HEK293T (cell line): ENCODE measurements at regions not wholly inside any gene's neighbourhood (a gene's known extent, or its start where the extent isn't known, plus 50 kb on each side); places are given as distances from the start of the nearest gene placed in this dataset.

Experiments
- CTCF ChIA-PET: fragments of 350-600 bp; formaldehyde crosslinking; extraction: SDS; loops from one replicate; lab custom pipeline; 2021; ENCODE audit warnings: antibody characterized with exemption, inconsistent platforms; lab: Yijun Ruan, JAX
- POLR2A ChIA-PET: fragments of 350-600 bp; formaldehyde crosslinking; extraction: SDS; loops from one replicate; lab custom pipeline; 2020; ENCODE audit warnings: antibody characterized with exemption, inconsistent platforms; lab: Yijun Ruan, JAX
- DNase-seq: peaks from one replicate; pipeline ENCODE4 v3.0.0; 2012; ENCODE audit warnings: mixed read lengths; ENCODE audit errors: extremely low spot score
- ARNT ChIP-seq: fragments of 450-650 bp; IDR thresholded peaks from 2 replicates; pipeline ENCODE4 v1.6.1; 2017; ENCODE audit warnings: mild to moderate bottlenecking
- BHLHE40 ChIP-seq: fragments of 450-650 bp; IDR thresholded peaks from 2 replicates; pipeline ENCODE4 v1.6.1; 2016; ENCODE audit warnings: mild to moderate bottlenecking, moderate library complexity, borderline replicate concordance
- CTBP1 ChIP-seq: fragments of 450-650 bp; IDR thresholded peaks from 2 replicates; pipeline ENCODE4 v1.6.1; 2016; ENCODE audit warnings: borderline replicate concordance
- ELF4 ChIP-seq: fragments of 450-650 bp; IDR thresholded peaks from 2 replicates; pipeline ENCODE4 v1.6.1; 2017; ENCODE audit warnings: antibody characterized with exemption
- FOXA1 ChIP-seq: fragments of 450-650 bp; IDR thresholded peaks from 2 replicates; pipeline ENCODE4 v1.6.1; 2016; ENCODE audit warnings: mild to moderate bottlenecking
- FOXK2 ChIP-seq: fragments of 450-650 bp; IDR thresholded peaks from 2 replicates; pipeline ENCODE4 v1.6.1; 2016; ENCODE audit warnings: mild to moderate bottlenecking
- FOXM1 ChIP-seq: fragments of 450-650 bp; IDR thresholded peaks from 2 replicates; pipeline ENCODE4 v1.6.1; 2017; ENCODE audit warnings: mild to moderate bottlenecking, borderline replicate concordance
- HDGF ChIP-seq: fragments of 450-650 bp; IDR thresholded peaks from 2 replicates; pipeline ENCODE4 v1.6.1; 2017; ENCODE audit warnings: antibody characterized with exemption, borderline replicate concordance
- L3MBTL2 ChIP-seq: fragments of 450-650 bp; conservative IDR thresholded peaks from 2 replicates; pipeline ENCODE4 v1.6.1; 2016; ENCODE audit warnings: mild to moderate bottlenecking
- LEF1 ChIP-seq: fragments of 450-650 bp; IDR thresholded peaks from 2 replicates; pipeline ENCODE4 v1.6.1; 2017; ENCODE audit warnings: mild to moderate bottlenecking, borderline replicate concordance
- NFRKB ChIP-seq: fragments of 450-650 bp; IDR thresholded peaks from 2 replicates; pipeline ENCODE4 v1.6.1; 2016; ENCODE audit warnings: mild to moderate bottlenecking, moderate library complexity
- SP1 ChIP-seq: fragments of 450-650 bp; IDR thresholded peaks from 2 replicates; pipeline ENCODE4 v1.6.1; 2017
- SUZ12 ChIP-seq: fragments of 450-650 bp; IDR thresholded peaks from 2 replicates; pipeline ENCODE4 v1.6.1; 2016; ENCODE audit warnings: mild to moderate bottlenecking
- TARDBP ChIP-seq: fragments of 450-650 bp; IDR thresholded peaks from 2 replicates; pipeline ENCODE4 v1.6.1; 2016
- ZNF384 ChIP-seq: fragments of 450-650 bp; IDR thresholded peaks from 2 replicates; pipeline ENCODE4 v1.6.1; 2016
- TF ChIP-seq, protein P1 (sequence below): fragments of 450-650 bp; IDR thresholded peaks from 2 replicates; pipeline ENCODE4 v1.6.1; 2016

DNA sequence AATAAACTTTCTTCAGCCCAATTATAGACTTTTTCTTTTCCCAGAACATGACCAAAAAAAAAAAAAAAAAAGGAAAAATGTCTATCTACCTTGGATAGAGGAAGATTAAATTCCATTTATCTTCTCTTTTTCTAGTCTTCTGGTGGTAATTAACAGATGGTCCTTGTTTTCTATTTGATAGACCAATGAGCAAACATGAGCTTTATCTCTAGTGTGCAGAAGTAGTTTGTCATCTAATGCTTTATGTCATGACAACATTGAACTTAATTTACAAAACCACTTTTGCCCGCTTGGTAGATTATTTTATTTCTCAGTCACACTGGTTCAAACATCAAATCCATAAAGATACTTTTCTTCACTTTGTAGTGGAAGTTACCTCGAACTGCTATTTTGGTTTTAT lies 69.5 kb upstream of the ELL2 start:
- DNase-seq = no peak
- no peak for TF ChIP-seq TARDBP
- TF ChIP-seq ZNF384 = no peak
- TF ChIP-seq FOXA1 = no peak
- TF ChIP-seq ARNT = no peak
- no peak for TF ChIP-seq CTBP1
- no peak for TF ChIP-seq SP1
- TF ChIP-seq FOXM1 = no peak
- TF ChIP-seq NFRKB = no peak
- no peak for TF ChIP-seq FOXK2
- TF ChIP-seq BHLHE40 = no peak
- TF ChIP-seq ELF4 = no peak
- POLR2A ChIA-PET = no interaction called here
- CTCF ChIA-PET = no interaction called here

DNA sequence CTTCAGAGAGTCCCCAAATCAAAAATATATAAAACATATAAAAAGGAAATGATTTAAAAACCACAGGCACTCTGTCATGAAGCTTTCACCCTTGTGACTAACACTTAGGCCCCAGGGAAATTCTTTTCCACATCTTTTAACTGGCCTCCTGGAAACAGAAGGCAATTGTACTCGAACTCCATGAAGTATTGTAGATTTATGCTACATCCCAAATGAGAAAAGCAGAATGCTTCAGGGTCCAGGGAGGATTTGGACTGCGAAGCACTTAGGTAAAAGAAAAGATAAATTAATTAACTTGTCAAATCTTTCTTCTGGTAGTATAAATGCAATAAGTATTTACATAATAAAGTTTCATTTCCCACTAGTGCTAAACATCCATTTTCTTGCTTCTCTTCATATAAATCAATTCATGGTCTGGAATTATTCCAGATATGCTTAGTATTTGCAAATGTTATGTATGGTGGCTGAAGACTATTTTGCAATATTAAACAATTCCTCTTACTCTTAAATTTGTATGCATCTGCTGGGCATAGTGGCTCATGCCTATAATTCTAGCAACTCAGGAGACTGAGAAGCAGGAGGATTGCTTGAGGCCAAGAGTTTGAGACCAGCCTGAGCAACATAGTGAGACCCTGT lies 64.9 kb upstream of the ELL2 start:
- ChIA-PET CTCF (no interaction called here), POLR2A (no interaction called here)
- no peak for DNase-seq
- no peak for TF ChIP-seq ARNT

DNA sequence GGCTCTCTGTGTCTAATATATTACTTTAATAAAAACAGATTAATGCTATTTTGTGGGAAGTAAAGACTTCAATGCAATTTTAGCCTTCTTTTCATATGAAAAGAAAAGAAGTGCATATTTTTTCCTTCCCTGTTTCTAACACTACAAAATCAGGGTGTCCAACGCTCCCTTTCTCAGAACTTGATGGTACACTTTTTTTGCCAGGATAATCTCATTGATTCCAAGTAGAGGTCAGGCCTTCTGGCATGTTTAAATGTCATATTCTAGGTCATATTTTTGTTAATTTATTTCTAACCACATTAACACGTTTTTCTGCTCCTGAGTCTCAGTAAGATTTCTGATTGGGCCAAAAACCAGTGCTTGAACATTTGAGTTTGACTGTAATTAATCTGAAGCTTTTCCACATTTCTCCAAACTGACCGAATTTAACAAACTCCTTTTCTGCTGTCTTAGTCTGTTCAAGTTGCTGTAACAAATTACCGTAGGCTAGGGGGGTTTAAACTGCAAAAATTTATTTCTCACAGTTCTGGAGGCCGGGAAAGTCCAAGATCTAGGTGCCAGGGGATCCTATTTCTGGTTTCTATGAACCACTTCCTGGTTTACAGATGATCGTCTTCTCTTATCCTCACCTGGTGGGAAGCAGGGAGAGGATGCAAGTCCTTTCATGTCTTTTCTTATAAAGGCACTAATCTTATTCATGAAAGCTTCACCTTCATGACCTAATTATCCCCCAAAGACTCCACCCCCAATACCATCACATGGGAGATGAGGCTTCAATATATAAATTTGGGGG lies 63.2 kb upstream of the ELL2 start:
- DNase-seq = no peak
- TF ChIP-seq TARDBP = no peak
- no peak for TF ChIP-seq LEF1
- no peak for TF ChIP-seq FOXM1
- no peak for TF ChIP-seq CTBP1
- TF ChIP-seq SUZ12 = no peak
- TF ChIP-seq, protein P1, sequence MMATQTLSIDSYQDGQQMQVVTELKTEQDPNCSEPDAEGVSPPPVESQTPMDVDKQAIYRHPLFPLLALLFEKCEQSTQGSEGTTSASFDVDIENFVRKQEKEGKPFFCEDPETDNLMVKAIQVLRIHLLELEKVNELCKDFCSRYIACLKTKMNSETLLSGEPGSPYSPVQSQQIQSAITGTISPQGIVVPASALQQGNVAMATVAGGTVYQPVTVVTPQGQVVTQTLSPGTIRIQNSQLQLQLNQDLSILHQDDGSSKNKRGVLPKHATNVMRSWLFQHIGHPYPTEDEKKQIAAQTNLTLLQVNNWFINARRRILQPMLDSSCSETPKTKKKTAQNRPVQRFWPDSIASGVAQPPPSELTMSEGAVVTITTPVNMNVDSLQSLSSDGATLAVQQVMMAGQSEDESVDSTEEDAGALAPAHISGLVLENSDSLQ = no peak
- TF ChIP-seq ELF4 = no peak
- TF ChIP-seq NFRKB = no peak
- TF ChIP-seq FOXA1 = no peak
- no peak for TF ChIP-seq ZNF384
- ChIA-PET CTCF (no interaction called here), POLR2A (interaction anchor here (1.1 kb wide), 1 partner anchor 11 kb away, joined by 3 read pairs; no protein-coding TSS in a partner anchor)

DNA sequence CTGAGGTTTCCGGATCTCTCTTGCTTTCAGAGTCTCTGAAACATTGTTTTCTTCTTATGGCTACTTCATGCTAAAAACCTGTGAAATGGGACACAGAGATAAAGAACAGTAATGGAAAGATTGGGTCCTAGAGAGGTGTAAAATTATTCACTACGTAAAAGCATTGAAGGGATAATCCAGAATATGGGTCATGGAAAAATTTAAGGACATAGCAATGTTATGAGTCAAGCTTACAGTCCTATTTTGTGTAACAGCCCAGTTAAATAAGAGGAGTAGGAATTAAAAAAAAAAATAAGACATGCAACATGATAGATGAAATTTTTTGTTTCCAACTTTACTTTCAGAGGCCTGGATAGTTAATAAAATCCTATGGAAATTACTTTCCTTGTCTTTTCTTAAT lies 61.9 kb upstream of the ELL2 start:
- CTCF ChIA-PET = no interaction called here
- TF ChIP-seq ELF4 = no peak
- no peak for TF ChIP-seq FOXK2
- no peak for TF ChIP-seq LEF1
- no peak for TF ChIP-seq CTBP1
- TF ChIP-seq HDGF = no peak
- TF ChIP-seq BHLHE40 = no peak
- no peak for TF ChIP-seq TARDBP
- no peak for TF ChIP-seq NFRKB
- TF ChIP-seq SUZ12 = no peak
- no peak for TF ChIP-seq FOXM1
- TF ChIP-seq, protein P1 = no peak
- TF ChIP-seq ZNF384 = no peak
- TF ChIP-seq ARNT = no peak
- TF ChIP-seq FOXA1 = no peak
- no peak for TF ChIP-seq SP1
- TF ChIP-seq L3MBTL2 = no peak
- DNase-seq = no peak
- POLR2A ChIA-PET = no interaction called here

DNA sequence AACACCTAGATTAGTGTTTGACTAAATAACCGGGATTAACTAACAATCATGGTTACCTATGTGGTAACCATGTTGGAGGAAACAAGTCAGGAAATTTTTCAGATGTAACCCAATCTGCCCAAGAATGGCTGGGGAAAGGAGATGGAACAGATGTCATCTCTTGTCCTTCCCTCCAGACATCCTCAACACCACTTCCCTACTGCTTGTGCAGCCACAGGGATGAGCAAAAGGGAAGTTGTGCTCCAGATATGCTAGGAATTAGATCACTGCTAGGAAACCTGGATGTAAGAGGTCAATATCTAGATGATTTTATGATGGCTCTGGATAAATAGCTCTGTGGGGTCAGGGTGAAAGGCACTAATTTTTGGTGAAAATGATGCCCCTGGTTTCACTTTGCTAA lies 61.3 kb upstream of the ELL2 start:
- TF ChIP-seq ELF4 (no peak), NFRKB (no peak), TARDBP (no peak), FOXK2 (no peak)
- DNase-seq = no peak
- ChIA-PET POLR2A (no interaction called here), CTCF (no interaction called here)

DNA sequence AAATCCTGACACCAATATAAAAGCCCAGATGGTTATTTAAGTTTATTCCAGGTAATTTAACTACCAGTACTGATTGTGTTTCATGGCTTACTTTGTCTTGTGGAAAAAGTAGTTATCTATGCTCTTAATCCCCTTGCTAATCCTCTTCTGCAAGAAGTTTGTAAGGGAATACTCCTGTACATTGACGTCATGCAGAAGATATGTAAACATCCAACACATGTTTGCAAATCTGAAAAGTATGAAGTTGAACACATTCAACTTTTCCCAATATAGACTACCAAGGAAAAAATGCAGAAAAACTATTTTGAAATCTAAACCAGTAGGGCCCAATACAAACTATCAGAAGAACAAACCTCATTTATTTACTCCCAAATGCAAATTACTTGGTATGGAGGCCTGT lies 56.3 kb upstream of the ELL2 start:
- POLR2A ChIA-PET = no interaction called here

More for the DNA sequence above, 56.3 kb upstream of the ELL2 start:
- no peak for TF ChIP-seq NFRKB
- no peak for TF ChIP-seq FOXK2
- no peak for TF ChIP-seq ZNF384
- no peak for TF ChIP-seq SP1
- TF ChIP-seq TARDBP = no peak
- no peak for TF ChIP-seq CTBP1
- TF ChIP-seq FOXA1 = no peak
- no peak for TF ChIP-seq LEF1
- no peak for TF ChIP-seq HDGF
- no peak for TF ChIP-seq ELF4
- TF ChIP-seq FOXM1 = no peak
- TF ChIP-seq ARNT = no peak
- TF ChIP-seq, protein P1 = no peak
- DNase-seq = no peak
- CTCF ChIA-PET = no interaction called here
